GM21515 (cell line): ENCODE measurements at regions not wholly inside any gene's neighbourhood (a gene's known extent, or its start where the extent isn't known, plus 50 kb on each side); places are given as distances from the start of the nearest gene placed in this dataset.

Experiments
- ATAC-seq: cut with Tn5 transposase; IDR thresholded peaks from one replicate; pipeline ENCODE4 v1.9.1; 2021; ENCODE audit not compliant: unreplicated experiment

- no peak for ATAC-seq
These were observed 95.6 kb upstream of the FOXC1 start for GRCh38 chr6:1514078-1514477.

- ATAC-seq = no peak
These were observed 94.4 kb upstream of the FOXC1 start for GRCh38 chr6:1515280-1515679.

- ATAC-seq = no peak
These were observed 93.9 kb upstream of the FOXC1 start for GRCh38 chr6:1515781-1516180.

- ATAC-seq = no peak
These were observed 92.8 kb upstream of the FOXC1 start for GRCh38 chr6:1516742-1517520.

GRCh38 chr6:1518855-1519254 lies 90.9 kb upstream of the FOXC1 start:
- no peak for ATAC-seq

- no peak for ATAC-seq
These were observed 90.1 kb upstream of the FOXC1 start for GRCh38 chr6:1519597-1519996.

GRCh38 chr6:1522779-1523178 lies 86.9 kb upstream of the FOXC1 start:
- ATAC-seq = no peak

GRCh38 chr6:1524040-1524480 lies 85.7 kb upstream of the FOXC1 start:
- ATAC-seq = no peak

- ATAC-seq = no peak
These were observed 84.2 kb upstream of the FOXC1 start for GRCh38 chr6:1525364-1526038.

- no peak for ATAC-seq
These were observed 83.2 kb upstream of the FOXC1 start for GRCh38 chr6:1526398-1527072.

- ATAC-seq = peak; percentile 58
These were observed 82.7 kb upstream of the FOXC1 start for GRCh38 chr6:1527073-1527457.

- ATAC-seq = no peak
These were observed 74.4 kb upstream of the FOXC1 start for GRCh38 chr6:1535295-1535694.

GRCh38 chr6:1536526-1537429 lies 72.9 kb upstream of the FOXC1 start:
- no peak for ATAC-seq

GRCh38 chr6:1538369-1538768 lies 71.3 kb upstream of the FOXC1 start:
- no peak for ATAC-seq

GRCh38 chr6:1538810-1539478 lies 70.8 kb upstream of the FOXC1 start:
- no peak for ATAC-seq

- no peak for ATAC-seq
These were observed 68.7 kb upstream of the FOXC1 start for GRCh38 chr6:1540864-1541521.

- ATAC-seq = no peak
These were observed 67.4 kb upstream of the FOXC1 start for GRCh38 chr6:1542335-1542734.

GRCh38 chr6:1542764-1543163 lies 67.0 kb upstream of the FOXC1 start:
- no peak for ATAC-seq

GRCh38 chr6:1544000-1544399 lies 65.7 kb upstream of the FOXC1 start:
- ATAC-seq = no peak

- no peak for ATAC-seq
These were observed 65.1 kb upstream of the FOXC1 start for GRCh38 chr6:1544603-1545002.
